IMR-90 (cell line): ENCODE measurements at regions not wholly inside any gene's neighbourhood (a gene's known extent, or its start where the extent isn't known, plus 50 kb on each side); places are given as distances from the start of the nearest gene placed in this dataset.

Experiments
- ATAC-seq: fragments of 200-7000 bp; cut with Tn5 transposase; 2 replicates; pipeline ENCODE4 v1.9.1; 2020; ENCODE audit warnings: low read depth, mild to moderate bottlenecking, moderate library complexity
- BruUV-seq: library from RNA; stranded (reverse); fragments of 400-500 nt; replicated peaks from 2 replicates; lab custom pipeline; 2021; lab: Mats Ljungman, UMichigan
- CTCF ChIA-PET: fragments of 300-600 bp; formaldehyde crosslinking; extraction: SDS; loops from one replicate; lab custom pipeline; 2021; ENCODE audit warnings: antibody characterized with exemption; lab: Yijun Ruan, JAX
- POLR2A ChIA-PET: fragments of 300-600 bp; sonication (Branson Sonifier 250); formaldehyde crosslinking; loops from one replicate; lab custom pipeline; 2022; ENCODE audit warnings: antibody characterized with exemption; ENCODE audit not compliant: unreplicated experiment; lab: Charles Lee
- DNase-seq: peaks from one replicate; pipeline ENCODE4 v3.0.0; 2013
- H2AFZ ChIP-seq: replicated peaks from 2 replicates; pipeline ENCODE3; 2013; ENCODE audit warnings: low read length, mild to moderate bottlenecking; ENCODE audit not compliant: poor library complexity
- H2AK5ac ChIP-seq: 2 replicates; pipeline ENCODE4 v1.6.1; 2013; ENCODE audit warnings: low read depth, low read length, inconsistent platforms
- H2AK9ac ChIP-seq: replicated peaks from 2 replicates; pipeline ENCODE3; 2013; ENCODE audit warnings: mild to moderate bottlenecking, low read depth, low read length, moderate library complexity; ENCODE audit not compliant: poor library complexity
- H2BK120ac ChIP-seq: 2 replicates; pipeline ENCODE4 v1.6.1; 2013; ENCODE audit warnings: low read depth, low read length, inconsistent platforms
- H2BK15ac ChIP-seq: 3 replicates; pipeline ENCODE4 v1.6.1; 2013; ENCODE audit warnings: low read depth, low read length, inconsistent platforms
- H2BK20ac ChIP-seq: 2 replicates; pipeline ENCODE4 v1.6.1; 2013; ENCODE audit warnings: low read depth, mild to moderate bottlenecking, inconsistent platforms, low read length, moderate library complexity
- H2BK5ac ChIP-seq: 2 replicates; pipeline ENCODE4 v1.6.1; 2013; ENCODE audit warnings: mild to moderate bottlenecking, low read depth, low read length, inconsistent platforms; ENCODE audit not compliant: poor library complexity, severe bottlenecking
- H3K14ac ChIP-seq: replicated peaks from 2 replicates; pipeline ENCODE4 v1.6.1; 2013; ENCODE audit warnings: low read depth, low read length, inconsistent platforms
- H3K18ac ChIP-seq: 2 replicates; pipeline ENCODE4 v1.6.1; 2013; ENCODE audit warnings: low read depth, low read length, control low read depth
- H3K23ac ChIP-seq: 2 replicates; pipeline ENCODE4 v1.6.1; 2013; ENCODE audit warnings: low read depth, low read length, inconsistent platforms
- H3K27ac ChIP-seq: 2 replicates; pipeline ENCODE4 v1.5.1; 2013; ENCODE audit warnings: mild to moderate bottlenecking, control low read depth, low read length; ENCODE audit not compliant: insufficient read depth
- H3K27me3 ChIP-seq: 2 replicates; pipeline ENCODE4 v1.6.1; 2013; ENCODE audit warnings: low read length; ENCODE audit not compliant: control insufficient read depth, insufficient read depth
- H3K36me3 ChIP-seq: 2 replicates; pipeline ENCODE4 v1.6.1; 2013; ENCODE audit warnings: low read length, mixed read lengths; ENCODE audit not compliant: control insufficient read depth, insufficient read depth
- H3K4ac ChIP-seq: 2 replicates; pipeline ENCODE4 v1.6.1; 2013; ENCODE audit warnings: low read depth, low read length, inconsistent platforms
- H3K4me1 ChIP-seq: 2 replicates; pipeline ENCODE4 v1.6.1; 2013; ENCODE audit warnings: low read length, mixed read lengths; ENCODE audit not compliant: control insufficient read depth, insufficient read depth
- H3K4me2 ChIP-seq: 2 replicates; pipeline ENCODE4 v1.6.1; 2013; ENCODE audit warnings: low read depth, mild to moderate bottlenecking, control low read depth, low read length, moderate library complexity
- H3K4me3 ChIP-seq: 2 replicates; pipeline ENCODE4 v1.5.1; 2013; ENCODE audit warnings: low read depth, mild to moderate bottlenecking, control low read depth, low read length, moderate library complexity; ENCODE audit not compliant: insufficient read depth
- H3K56ac ChIP-seq: 2 replicates; pipeline ENCODE4 v1.6.1; 2013; ENCODE audit warnings: low read length, inconsistent platforms; ENCODE audit not compliant: insufficient read depth; ENCODE audit errors: extremely low read depth
- H3K79me1 ChIP-seq, 2 experiments: 2 replicates each; pipeline ENCODE4 v1.6.1; 2013; ENCODE audit warnings: low read length in 2 of 2, inconsistent platforms in 1 of 2, low read depth in 1 of 2
- H3K9ac ChIP-seq: 2 replicates; pipeline ENCODE4 v1.6.1; 2013; ENCODE audit warnings: low read depth, low read length, control low read depth
- H3K9me1 ChIP-seq: 2 replicates; pipeline ENCODE4 v1.6.1; 2013; ENCODE audit warnings: low read length, inconsistent platforms; ENCODE audit not compliant: insufficient read depth
- H3K9me3 ChIP-seq: 2 replicates; pipeline ENCODE4 v1.6.1; 2013; ENCODE audit warnings: low read length; ENCODE audit not compliant: control insufficient read depth, insufficient read depth
- H4K20me1 ChIP-seq: 2 replicates; pipeline ENCODE4 v1.6.1; 2013; ENCODE audit warnings: low read length, inconsistent platforms; ENCODE audit not compliant: insufficient read depth
- H4K5ac ChIP-seq: 2 replicates; pipeline ENCODE4 v1.6.1; 2013; ENCODE audit warnings: mild to moderate bottlenecking, low read depth, low read length, control low read depth
- H4K8ac ChIP-seq, 2 experiments: 2 replicates each; pipeline ENCODE4 v1.6.1; 2013; ENCODE audit warnings: low read depth in 2 of 2, low read length in 2 of 2, control low read depth in 1 of 2, inconsistent platforms in 1 of 2
- H4K91ac ChIP-seq: 2 replicates; pipeline ENCODE4 v1.6.1; 2013; ENCODE audit warnings: low read depth, low read length, inconsistent platforms; ENCODE audit not compliant: insufficient read depth
- BHLHE40 ChIP-seq: fragments of 150-350 bp; IDR thresholded peaks from 2 replicates; pipeline ENCODE4 v1.6.1; 2016; ENCODE audit warnings: mild to moderate bottlenecking, low read depth, low read length
- CEBPB ChIP-seq: IDR thresholded peaks from 2 replicates; pipeline ENCODE4 v1.6.1; 2012; ENCODE audit warnings: low read depth, low read length, improper control_type of control experiment
- CHD1 ChIP-seq: IDR thresholded peaks from 2 replicates; pipeline ENCODE4 v1.6.1; 2012; ENCODE audit warnings: low read depth, low read length, improper control_type of control experiment
- CTCF ChIP-seq: conservative IDR thresholded peaks from 2 replicates; pipeline ENCODE4 v1.5.1; 2012; ENCODE audit warnings: mild to moderate bottlenecking, low read depth, low read length, improper control_type of control experiment
- ELK1 ChIP-seq: fragments of 150-350 bp; IDR thresholded peaks from 2 replicates; pipeline ENCODE4 v1.6.1; 2016; ENCODE audit warnings: low read depth, mild to moderate bottlenecking, low read length, moderate library complexity, borderline replicate concordance
- FOS ChIP-seq: fragments of 150-350 bp; IDR thresholded peaks from 2 replicates; pipeline ENCODE4 v1.6.1; 2016; ENCODE audit warnings: low read depth, low read length
- MAFK ChIP-seq: IDR thresholded peaks from 2 replicates; pipeline ENCODE4 v1.6.1; 2012; ENCODE audit warnings: low read depth, low read length, improper control_type of control experiment
- MAZ ChIP-seq: IDR thresholded peaks from 2 replicates; pipeline ENCODE4 v1.6.1; 2012; ENCODE audit warnings: low read depth, mild to moderate bottlenecking, low read length, improper control_type of control experiment, moderate library complexity, borderline replicate concordance
- MXI1 ChIP-seq: IDR thresholded peaks from 2 replicates; pipeline ENCODE4 v1.6.1; 2012; ENCODE audit warnings: low read depth, mild to moderate bottlenecking, low read length, moderate library complexity, borderline replicate concordance
- NFE2L2 ChIP-seq: fragments of 150-350 bp; IDR thresholded peaks from 2 replicates; pipeline ENCODE4 v1.6.1; 2016; ENCODE audit warnings: low read depth, mild to moderate bottlenecking, low read length
- POLR2A ChIP-seq: IDR thresholded peaks from 2 replicates; pipeline ENCODE4 v1.6.1; 2012; ENCODE audit warnings: mild to moderate bottlenecking, low read depth, low read length
- RAD21 ChIP-seq: IDR thresholded peaks from 2 replicates; pipeline ENCODE4 v1.6.1; 2012; ENCODE audit warnings: low read length, improper control_type of control experiment
- RCOR1 ChIP-seq: IDR thresholded peaks from 2 replicates; pipeline ENCODE4 v1.6.1; 2012; ENCODE audit warnings: mild to moderate bottlenecking, low read length, improper control_type of control experiment; ENCODE audit not compliant: insufficient replicate concordance
- RFX5 ChIP-seq: IDR thresholded peaks from 2 replicates; pipeline ENCODE4 v1.8.0; 2012; ENCODE audit warnings: low read depth, mild to moderate bottlenecking, low read length, moderate library complexity
- SMC3 ChIP-seq: fragments of 150-350 bp; IDR thresholded peaks from 2 replicates; pipeline ENCODE4 v1.6.1; 2016; ENCODE audit warnings: low read depth, mild to moderate bottlenecking, antibody characterized with exemption, low read length, moderate library complexity
- USF2 ChIP-seq: fragments of 150-350 bp; IDR thresholded peaks from 2 replicates; pipeline ENCODE4 v1.6.1; 2017; ENCODE audit warnings: mild to moderate bottlenecking, antibody characterized with exemption, low read length, low read depth
- WGBS, 2 experiments: methylation state at CpG; one replicate each; pipeline versions ENCODE4 v1.1.5 to v1.1.7; 2013; ENCODE audit warnings: missing lambda C conversion rate in 2 of 2; ENCODE audit not compliant: insufficient read length in 1 of 2; ENCODE audit errors: extremely low coverage in 2 of 2; 5-methylcytosine and 5-hydroxymethylcytosine counted together
- dilution Hi-C: fragments of 300-500 bp; cut with HindIII; formaldehyde crosslinking; loops from one replicate; pipeline ENCODE4 v1.14.3; 2018; ENCODE audit warnings: low sequenced_read_pairs; ENCODE audit not compliant: unreplicated experiment
- in situ Hi-C: fragments of 300-500 bp; cut with MboI; formaldehyde crosslinking; loops from 3 replicates; pipeline ENCODE4 v1.14.3; 2019; ENCODE audit warnings: low sequenced_read_pairs, inconsistent platforms, mixed read lengths
- intact Hi-C: fragments of 100-400 bp; cut with micrococcal nuclease; formaldehyde crosslinking; loops from 2 replicates; pipeline ENCODE4 v1.10.0; 2022

- no peak overlapping the region for H3K23ac ChIP-seq
- no peaks in the 10 kb centered on the region for H3K36me3 ChIP-seq
- no peaks in the 10 kb centered on the region for H3K9me1 ChIP-seq
- H4K5ac ChIP-seq = no peak overlapping the region
- H3K18ac ChIP-seq = no peak overlapping the region
- H4K91ac ChIP-seq = no peak overlapping the region
- no peak overlapping the region for H2AFZ ChIP-seq
- no peak overlapping the region for H2BK120ac ChIP-seq
- no peak overlapping the region for H3K14ac ChIP-seq
- no peak for TF ChIP-seq RFX5
- TF ChIP-seq RCOR1 = no peak
- TF ChIP-seq BHLHE40 = no peak
- no peak for TF ChIP-seq SMC3
- TF ChIP-seq CEBPB = no peak
- no peak for TF ChIP-seq MAFK
- no peak for TF ChIP-seq POLR2A
- no peak for TF ChIP-seq USF2
- TF ChIP-seq FOS = no peak
- TF ChIP-seq NFE2L2 = no peak
- TF ChIP-seq RAD21 = no peak
- no peak for TF ChIP-seq ELK1
- TF ChIP-seq MXI1 = no peak
- no peak for TF ChIP-seq CTCF
- no peak for TF ChIP-seq MAZ
- no peak for TF ChIP-seq CHD1
- ATAC-seq = no peak
- H3K79me1 ChIP-seq = no peaks in the 10 kb centered on the region
- no peak overlapping the region for H2BK5ac ChIP-seq
- H3K27me3 ChIP-seq = peaks cover 11% of the 10 kb centered on the region
- BruUV-seq = no TSS peak
- ChIA-PET CTCF (no interaction called here), POLR2A (no interaction called here)
- no peak overlapping the region for H3K56ac ChIP-seq
- in situ Hi-C loops (no loop called here), intact Hi-C loops (no loop called here), dilution Hi-C loops (no loop called here)
- H2BK20ac ChIP-seq = no peak overlapping the region
- peaks cover 2% of the 10 kb centered on the region; the same call in 1 of the 2 replicates for H3K4me1 ChIP-seq
- no peaks in the 10 kb centered on the region for H4K20me1 ChIP-seq
- no peak overlapping the region for H3K27ac ChIP-seq
- no peak overlapping the region for H4K8ac ChIP-seq
- no peak overlapping the region for H3K4me3 ChIP-seq
- no peak overlapping the region for H3K9ac ChIP-seq
- H2BK15ac ChIP-seq = no peak overlapping the region
- no peak overlapping the region for H2AK5ac ChIP-seq
- no peak for DNase-seq
- H2AK9ac ChIP-seq = no peak overlapping the region
- no peak overlapping the region for H3K4ac ChIP-seq
- H3K4me2 ChIP-seq = no peak overlapping the region
- H3K9me3 ChIP-seq = no peaks in the 10 kb centered on the region
- no CpG with 5 or more reads among the region's 4 CpGs for WGBS, 2 experiments
These were observed 126.3 kb downstream of the CXCL12 start for GRCh38 chr10:44258460-44259089.
